ENCODE measurements at regions not wholly inside any gene's neighbourhood (a gene's known extent, or its start where the extent isn't known, plus 50 kb on each side); places are given as distances from the start of the nearest gene placed in this dataset.

DNA sequence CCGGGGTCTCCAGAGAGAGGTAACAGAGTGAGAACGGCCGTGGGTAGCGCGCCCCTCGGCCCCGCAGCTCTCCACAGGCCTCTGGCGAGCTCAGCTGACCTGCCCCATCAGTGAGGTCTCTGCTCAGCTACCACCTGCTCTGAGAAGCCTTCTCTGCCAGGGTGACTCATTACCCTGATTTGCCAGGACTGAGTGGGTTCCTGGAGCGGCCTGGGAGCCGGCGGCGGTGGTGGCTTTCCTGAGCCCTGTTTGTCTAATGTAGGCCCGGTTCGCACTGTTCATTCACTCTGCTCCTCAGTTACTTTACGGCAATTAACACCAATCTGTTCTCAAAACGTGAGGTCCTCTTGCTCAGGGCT lies 351.0 kb upstream of the B3GAT1 start:
- DNase-seq (ENCODE audit: low read depth), result no peak

DNA sequence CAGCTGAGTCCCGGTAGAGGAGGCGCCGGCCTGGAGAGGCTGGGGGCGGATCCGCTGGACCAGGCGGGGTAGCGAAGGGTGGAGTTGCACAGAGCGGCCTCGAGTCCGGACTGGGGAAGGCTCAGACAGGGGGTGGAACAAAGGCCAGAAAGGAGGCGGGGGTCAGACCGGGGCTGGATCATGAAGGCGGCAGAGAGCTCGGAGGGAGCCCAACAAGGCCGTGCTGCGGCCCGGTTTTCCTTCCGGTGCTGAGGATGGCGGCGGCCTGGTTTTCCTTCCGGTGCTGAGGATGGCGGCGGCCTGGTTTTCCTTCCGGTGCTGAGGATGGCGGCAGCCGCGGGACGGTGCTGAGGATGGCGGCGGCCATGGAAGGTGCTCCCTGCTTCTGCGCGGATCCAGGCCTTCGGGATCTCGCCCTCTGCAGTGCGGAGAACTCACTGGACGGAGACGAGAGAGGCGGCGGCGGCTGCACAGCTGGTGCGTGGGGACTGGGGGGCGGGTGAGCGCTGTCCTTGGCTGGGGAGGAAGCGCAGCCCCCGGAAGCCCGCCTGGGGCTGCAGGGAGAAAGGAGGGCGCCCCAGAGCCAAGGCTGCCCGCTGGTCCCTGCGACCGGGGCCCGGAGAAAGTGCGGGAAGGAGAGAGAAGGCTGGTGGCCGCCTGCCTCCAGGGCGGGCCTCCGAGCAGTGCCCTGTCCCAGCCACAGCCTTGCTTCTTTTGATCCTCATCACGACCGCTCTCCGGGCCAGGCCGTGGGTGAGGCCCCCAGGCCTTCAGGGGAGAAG lies 350.4 kb upstream of the B3GAT1 start:
- no peak for DNase-seq (ENCODE audit: low read depth)

GRCh38 chr11:134761926-134762247 lies 349.8 kb upstream of the B3GAT1 start:
- DNase-seq (ENCODE audit: low read depth), result no peak

DNA sequence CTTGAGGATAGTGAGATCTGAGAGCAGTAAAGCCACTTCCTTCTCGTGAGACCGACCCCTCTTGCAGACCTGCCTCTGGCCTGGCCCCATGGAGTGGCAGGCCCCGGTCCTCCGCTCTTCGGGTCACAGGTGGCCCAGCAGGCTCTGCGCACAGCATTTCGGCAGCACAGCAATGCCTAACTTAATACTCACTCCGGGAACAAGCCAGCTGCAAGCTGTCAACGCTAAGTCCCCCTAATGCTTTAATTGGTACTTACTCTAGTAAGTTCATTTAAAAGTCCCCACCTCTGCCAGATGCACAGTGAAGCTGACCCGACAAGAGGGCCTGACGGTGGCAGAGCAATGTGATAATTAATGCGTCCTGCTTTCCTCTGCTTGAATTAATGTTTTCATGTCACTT lies 349.3 kb upstream of the B3GAT1 start:
- DNase-seq (ENCODE audit: low read depth), result no peak

DNA sequence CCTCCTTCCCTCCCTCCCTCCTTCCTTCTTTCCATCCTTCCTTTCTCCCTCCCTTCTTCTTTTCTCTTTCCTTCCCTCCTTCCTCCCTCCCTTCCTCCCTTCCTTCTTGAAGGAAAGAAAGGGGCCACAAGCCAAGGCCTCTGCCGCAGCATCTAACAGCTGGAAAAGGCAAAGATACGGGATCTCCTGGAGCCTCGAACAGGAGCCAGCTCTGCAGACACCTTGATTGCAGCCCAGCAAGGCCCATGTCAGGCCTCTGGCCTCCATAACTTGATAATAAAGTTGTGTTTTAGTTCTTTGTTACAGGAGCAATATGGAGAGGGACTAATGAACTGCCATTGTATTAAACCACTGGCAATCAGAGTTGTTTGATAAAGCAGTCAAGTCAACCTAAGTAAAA lies 348.9 kb upstream of the B3GAT1 start:
- no peak for DNase-seq (ENCODE audit: low read depth)

DNA sequence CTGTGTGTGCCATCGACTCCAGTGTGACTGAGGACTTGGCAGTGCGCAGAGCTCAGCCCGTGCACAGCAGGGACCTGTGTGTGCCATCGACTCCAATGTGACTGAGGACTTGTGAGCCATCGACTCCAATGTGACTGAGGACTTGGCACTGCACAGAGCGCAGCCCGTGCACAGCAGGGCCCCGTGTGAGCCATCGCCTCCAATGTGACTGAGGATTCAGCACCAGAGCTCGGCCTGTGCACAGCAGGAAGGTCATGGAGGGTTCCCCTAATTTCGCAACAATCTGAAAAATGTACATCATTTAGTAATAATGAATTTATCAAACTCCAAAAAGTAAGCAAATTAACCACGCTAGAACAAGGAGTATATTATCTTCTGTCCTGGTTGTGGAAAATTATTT lies 348.3 kb upstream of the B3GAT1 start:
- DNase-seq (ENCODE audit: low read depth), result no peak

DNA sequence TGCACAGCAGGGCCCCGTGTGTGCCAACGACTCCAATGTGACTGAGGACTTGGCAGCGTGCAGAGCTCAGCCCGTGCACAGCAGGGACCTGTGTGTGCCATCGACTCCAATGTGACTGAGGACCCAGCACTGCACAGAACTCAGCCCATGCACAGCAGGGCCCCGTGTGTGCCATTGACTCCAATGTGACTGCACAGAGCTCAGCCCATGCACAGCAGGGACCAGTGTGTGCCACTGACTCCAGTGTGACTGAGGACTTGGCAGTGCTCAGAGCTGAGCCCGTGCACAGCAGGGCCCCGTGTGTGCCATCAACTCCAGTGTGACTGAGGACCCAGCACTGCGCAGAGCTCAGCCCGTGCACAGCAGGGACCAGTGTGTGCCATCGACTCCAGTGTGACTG lies 347.8 kb upstream of the B3GAT1 start:
- no peak for DNase-seq (ENCODE audit: low read depth)

DNA sequence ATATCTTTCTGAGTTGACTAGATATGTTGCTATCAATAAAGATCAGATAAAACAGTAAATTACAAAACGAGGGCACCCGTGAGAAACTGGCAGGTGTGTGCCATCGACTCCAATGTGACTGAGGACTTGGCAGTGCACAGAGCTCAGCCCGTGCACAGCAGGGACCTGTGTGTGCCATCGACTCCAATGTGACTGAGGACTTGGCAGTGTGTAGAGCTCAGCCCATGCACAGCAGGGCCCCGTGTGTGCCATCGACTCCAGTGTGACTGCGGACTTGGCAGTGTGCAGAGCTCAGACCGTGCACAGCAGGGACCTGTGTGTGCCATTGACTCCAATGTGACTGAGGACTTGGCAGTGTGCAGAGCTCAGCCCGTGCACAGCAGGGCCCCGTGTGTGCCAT lies 347.2 kb upstream of the B3GAT1 start:
- no peak for DNase-seq (ENCODE audit: low read depth)

GRCh38 chr11:134758342-134758931 lies 346.4 kb upstream of the B3GAT1 start:
- DNase-seq (ENCODE audit: low read depth), result no peak

DNA sequence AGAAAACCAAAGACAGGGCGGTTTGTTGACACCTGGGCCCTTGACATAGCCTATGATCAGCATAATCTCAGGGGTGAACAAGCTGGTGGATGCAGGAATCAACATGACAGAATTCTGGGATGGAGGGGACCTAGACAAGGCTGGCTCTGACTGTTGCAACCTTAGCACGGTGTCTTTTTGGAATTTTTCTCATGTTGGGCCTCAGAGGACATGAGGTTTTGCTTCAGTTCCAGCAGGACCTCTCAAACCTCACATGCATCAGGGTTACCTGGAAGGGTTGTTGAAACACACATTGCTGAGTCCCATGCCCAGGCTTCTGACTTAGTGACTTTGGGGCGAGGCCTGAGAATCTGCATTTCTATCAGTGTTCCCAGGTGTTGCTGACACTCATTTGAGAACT lies 345.6 kb upstream of the B3GAT1 start:
- no peak for DNase-seq (ENCODE audit: low read depth)

- no peak for DNase-seq (ENCODE audit: low read depth)
Observed at GRCh38 chr11:134756811-134757540, 344.9 kb upstream of the B3GAT1 start.

DNA sequence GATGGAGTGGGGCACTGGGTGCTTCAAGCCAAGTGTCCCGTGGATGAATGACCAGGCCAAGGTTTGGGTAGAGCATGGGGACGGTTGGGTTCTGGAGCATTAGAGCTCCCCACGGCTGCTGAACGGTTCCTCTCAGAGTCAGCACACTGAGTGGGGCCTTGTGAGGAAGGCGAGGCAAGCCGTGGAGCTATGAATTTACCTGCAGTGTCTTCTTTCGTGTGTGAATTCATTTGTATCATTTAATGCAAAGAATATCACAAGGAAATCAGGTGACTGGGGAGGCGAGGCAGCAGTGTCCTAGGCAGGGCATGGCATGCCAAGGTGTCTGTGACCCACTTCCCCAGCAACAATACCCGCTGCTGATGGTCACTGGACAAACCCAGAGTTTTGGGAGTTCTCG lies 343.5 kb upstream of the B3GAT1 start:
- DNase-seq (ENCODE audit: low read depth), result no peak

DNA sequence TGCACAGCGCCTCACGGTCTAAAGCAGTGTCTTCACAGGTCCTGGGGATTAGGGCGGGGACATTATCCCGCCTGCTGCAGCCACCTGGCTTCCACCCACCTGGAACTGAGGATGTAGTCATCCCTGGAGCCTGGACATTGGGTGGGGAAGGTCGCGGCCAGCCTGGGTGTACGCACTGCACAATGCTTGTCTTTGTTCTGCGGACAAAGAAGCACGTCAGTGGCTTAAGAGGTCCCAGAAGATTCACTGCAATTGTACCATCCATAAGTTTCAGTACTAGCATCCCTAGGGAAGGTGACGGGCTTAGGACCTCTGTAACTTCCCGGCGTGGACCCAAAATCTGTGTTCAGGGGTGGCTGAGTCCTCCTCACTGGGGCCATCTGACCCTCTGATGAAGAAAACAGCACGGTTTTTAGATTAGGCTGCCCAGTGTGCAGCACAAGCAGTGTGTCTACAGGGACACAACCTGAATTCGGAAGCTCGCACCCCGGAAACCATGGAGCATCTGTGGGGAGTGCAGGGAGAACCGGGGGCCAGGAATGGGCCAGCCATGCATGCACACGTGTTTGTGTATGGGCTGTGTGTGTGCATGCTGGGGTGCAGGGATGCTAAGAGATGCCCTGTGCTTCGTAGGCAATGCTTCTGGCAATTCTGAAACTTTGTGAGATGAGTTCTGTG lies 342.6 kb upstream of the B3GAT1 start:
- DNase-seq (ENCODE audit: low read depth), result no peak

DNA sequence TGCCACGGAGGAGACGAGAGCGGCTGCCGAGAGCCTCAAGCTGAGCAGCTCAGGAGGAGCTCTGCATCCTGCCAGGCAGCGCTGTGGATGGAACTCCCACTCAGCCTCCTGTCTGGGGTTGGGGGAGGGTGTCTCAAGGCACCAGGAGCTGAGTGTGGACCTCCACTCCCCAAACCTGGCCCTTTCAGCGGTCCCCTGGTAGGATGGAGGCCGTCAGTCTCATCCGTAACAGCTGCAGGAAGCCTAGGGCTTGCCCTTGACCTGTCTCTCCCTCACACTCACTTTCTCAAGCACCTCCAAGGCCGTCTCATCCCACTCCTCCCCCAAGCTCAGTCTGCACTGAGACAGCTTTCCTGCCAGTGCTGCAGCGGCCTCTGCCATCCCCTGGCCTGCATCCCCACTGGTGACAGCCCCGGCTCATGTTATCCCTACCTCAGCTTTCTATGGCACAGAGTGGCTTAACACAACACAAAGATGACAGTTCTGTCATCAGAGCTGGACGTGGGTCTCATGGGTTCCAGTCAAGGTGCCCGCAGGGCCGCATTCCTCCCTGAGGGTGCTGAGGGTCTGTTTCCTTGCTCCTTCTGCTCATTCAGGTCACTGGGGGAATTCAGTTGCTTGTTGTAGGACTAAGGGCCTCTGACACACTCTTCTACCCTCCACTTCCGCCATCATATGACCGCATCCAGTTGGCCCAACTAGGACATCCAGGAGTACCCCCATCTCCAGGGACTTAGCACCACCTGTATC lies 341.9 kb upstream of the B3GAT1 start:
- no peak for DNase-seq (ENCODE audit: low read depth)

DNA sequence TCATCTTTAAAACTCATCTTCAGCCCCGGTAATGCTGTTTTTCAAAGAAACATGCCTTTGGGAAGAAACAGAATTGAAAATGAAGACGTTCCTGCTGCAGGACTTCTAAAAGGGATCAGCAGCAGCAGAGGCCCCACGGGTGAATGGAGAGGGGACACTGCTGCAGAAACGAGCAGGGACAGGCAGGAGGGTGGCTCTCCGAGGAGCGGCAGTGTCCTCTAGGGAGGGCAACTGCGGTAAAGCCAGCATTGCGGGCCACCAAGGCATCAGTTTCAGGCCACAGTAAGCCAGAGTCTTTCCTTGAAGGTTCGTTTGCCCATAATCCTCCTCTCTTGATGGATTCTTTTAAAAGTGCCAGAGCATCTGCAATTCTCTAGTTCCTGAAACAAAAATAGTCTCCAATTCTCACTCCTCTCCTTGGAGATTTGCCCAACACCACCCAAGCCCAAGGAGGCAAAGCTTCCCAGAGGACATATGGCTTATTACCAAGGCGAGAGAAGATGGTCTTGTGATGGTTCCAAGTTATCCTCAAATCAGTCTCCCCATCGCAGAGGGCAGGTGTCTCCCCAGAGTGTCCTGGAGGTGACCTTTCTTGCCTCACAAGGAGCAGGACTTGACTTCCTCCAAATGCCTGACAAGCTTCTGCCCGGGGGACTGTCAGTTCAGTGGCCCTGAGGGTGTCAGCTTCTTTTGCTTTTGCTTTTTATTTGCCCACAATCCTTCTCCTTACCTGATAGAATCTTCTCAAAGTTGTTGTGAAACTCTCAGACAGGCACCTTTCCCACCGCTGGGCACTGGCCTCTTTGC lies 341.1 kb upstream of the B3GAT1 start:
- DNase-seq (ENCODE audit: low read depth), result no peak

GRCh38 chr11:134752526-134752925 lies 340.5 kb upstream of the B3GAT1 start:
- DNase-seq (ENCODE audit: low read depth), result no peak

DNA sequence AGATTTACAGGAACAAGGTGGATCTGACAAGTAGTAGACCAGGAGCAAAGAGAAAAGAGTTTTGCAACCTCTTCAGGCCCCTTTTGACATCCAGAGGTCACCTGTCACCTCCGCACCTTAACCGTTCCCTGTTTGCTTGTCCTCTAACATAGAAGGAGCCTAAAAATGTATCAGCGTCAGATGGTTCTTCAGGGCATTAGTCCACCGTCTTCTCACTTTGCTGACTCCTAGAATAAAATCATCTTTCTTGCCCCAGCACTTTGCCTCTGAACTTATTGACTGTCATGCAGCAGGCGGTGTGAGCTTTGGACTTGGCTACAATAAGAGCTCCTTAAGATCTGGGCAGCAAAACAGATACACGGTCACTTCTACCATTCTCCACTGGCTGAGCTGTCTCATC lies 339.7 kb upstream of the B3GAT1 start:
- no peak for DNase-seq (ENCODE audit: low read depth)

- no peak for DNase-seq (ENCODE audit: low read depth)
Observed at GRCh38 chr11:134751031-134751585, 339.1 kb upstream of the B3GAT1 start.

DNA sequence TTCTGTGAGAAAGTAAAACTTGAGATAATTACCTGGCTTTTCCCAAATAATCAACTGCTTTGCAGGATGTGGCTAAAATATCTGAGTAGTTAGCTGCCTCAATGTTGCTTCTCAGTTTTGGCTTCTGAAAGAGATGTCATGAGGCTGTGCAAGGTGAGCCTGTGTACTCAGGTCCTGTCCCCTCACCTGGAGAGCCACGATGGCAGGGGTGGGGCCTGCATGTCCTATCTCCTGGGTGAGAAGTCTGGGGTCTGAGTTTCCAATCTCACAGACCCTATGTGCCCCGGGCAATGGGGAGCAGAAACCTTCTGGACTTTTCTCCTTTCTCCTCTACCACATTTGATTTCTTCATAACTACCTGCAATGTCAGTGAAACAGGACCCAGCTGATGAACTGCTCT lies 338.6 kb upstream of the B3GAT1 start:
- no peak for DNase-seq (ENCODE audit: low read depth)

- no peak for DNase-seq (ENCODE audit: low read depth)
Observed at GRCh38 chr11:134749040-134749839, 337.2 kb upstream of the B3GAT1 start.
